ENCODE measurements at regions not wholly inside any gene's neighbourhood (a gene's known extent, or its start where the extent isn't known, plus 50 kb on each side); places are given as distances from the start of the nearest gene placed in this dataset.

DNA sequence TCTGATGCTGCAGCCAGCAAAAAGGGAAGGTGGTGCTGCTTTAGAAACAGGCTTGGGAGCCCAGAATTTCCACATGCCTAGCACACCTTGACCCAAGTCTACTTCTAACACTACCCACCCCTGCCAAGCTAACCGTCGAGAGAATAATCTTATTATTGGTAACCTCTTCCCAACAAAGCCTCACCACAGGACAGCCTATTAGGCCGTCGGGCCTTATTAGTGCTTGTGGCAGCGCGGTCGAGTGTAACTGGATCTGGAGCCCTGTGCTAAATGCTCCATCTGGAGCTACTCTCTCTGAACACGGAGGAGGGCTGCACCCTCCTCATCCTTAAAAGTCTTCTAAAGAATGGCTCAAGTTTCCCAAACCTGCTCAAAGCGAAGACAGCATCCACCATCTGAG lies 165.5 kb upstream of the NFIA start:
- CTCF ChIA-PET (ENCODE audit: unreplicated experiment) = interaction anchor here (1.1 kb wide), 1 partner anchor 88 kb away, joined by 3 read pairs; no protein-coding TSS in a partner anchor
- Histone ChIP-seq H3K4me1 (ENCODE audit: insufficient read depth, low read length, poor library complexity, severe bottlenecking) (no peaks in the 10 kb centered on the region), H3K9me2 (ENCODE audit: insufficient read depth, low read length) (no peaks in the 10 kb centered on the region), H4K20me1 (ENCODE audit: insufficient read depth, low read length) (no peaks in the 10 kb centered on the region), H2AFZ (ENCODE audit: low read length) (no peak overlapping the region), H3K36me3 (ENCODE audit: insufficient read depth, low read length) (no peaks in the 10 kb centered on the region), H3K9me3 (ENCODE audit: low read length) (no peaks in the 10 kb centered on the region), H3K4me3 (ENCODE audit: low read depth, low read length, poor library complexity, severe bottlenecking) (no peak overlapping the region), H3K79me2 (ENCODE audit: insufficient read depth, low read depth, low read length) (no peaks in the 10 kb centered on the region), H3K4me2 (ENCODE audit: low read length) (no peak overlapping the region), H3K27ac (ENCODE audit: low read depth, low read length, poor library complexity, severe bottlenecking) (no peak overlapping the region)
- POLR2A ChIA-PET = no interaction called here
- no TSS peak for BruUV-seq (replicated peaks)
- DNase-seq (ENCODE audit: low spot score) = no peak
- intact Hi-C loops (cut with micrococcal nuclease; ENCODE audit: unreplicated experiment) = no loop called here
- TF ChIP-seq, protein P1, sequence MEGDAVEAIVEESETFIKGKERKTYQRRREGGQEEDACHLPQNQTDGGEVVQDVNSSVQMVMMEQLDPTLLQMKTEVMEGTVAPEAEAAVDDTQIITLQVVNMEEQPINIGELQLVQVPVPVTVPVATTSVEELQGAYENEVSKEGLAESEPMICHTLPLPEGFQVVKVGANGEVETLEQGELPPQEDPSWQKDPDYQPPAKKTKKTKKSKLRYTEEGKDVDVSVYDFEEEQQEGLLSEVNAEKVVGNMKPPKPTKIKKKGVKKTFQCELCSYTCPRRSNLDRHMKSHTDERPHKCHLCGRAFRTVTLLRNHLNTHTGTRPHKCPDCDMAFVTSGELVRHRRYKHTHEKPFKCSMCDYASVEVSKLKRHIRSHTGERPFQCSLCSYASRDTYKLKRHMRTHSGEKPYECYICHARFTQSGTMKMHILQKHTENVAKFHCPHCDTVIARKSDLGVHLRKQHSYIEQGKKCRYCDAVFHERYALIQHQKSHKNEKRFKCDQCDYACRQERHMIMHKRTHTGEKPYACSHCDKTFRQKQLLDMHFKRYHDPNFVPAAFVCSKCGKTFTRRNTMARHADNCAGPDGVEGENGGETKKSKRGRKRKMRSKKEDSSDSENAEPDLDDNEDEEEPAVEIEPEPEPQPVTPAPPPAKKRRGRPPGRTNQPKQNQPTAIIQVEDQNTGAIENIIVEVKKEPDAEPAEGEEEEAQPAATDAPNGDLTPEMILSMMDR (conservative IDR thresholded peaks at IDR 0.05; ENCODE audit: low read length) = no peak
- TF ChIP-seq EZH2phosphoT487 (IDR thresholded peaks at IDR 0.05; ENCODE audit: borderline replicate concordance, low read depth, low read length) = no peak

DNA sequence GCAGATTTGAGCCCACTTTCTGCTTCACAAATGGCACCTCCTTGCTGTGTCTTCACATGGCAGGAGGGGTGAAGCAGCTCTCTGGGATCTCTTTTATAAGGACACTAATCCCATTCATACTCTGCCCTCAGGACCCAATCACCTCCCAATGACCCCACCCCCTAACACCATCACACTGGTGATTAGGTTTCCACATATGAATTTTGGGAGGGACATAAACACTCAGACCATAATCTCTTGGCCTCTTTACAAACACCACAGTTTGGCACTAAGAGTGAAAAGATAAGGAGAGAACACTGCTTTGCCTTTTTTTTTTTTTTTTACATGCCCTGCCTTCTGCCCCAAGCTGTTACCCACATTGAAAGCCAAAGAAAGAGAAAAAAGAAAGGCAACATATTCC lies 166.2 kb upstream of the NFIA start:
- no peak for DNase-seq (ENCODE audit: low spot score)
- TF ChIP-seq, protein P1 (conservative IDR thresholded peaks at IDR 0.05; ENCODE audit: low read length) = no peak
- no peak for TF ChIP-seq EZH2phosphoT487 (IDR thresholded peaks at IDR 0.05; ENCODE audit: borderline replicate concordance, low read depth, low read length)
- ChIA-PET CTCF (ENCODE audit: unreplicated experiment) (no interaction called here), POLR2A (interaction anchor here (0.6 to 0.7 kb wide), 2 partner anchors 654 to 1320 kb away, joined by 3 read pairs; no protein-coding TSS in a partner anchor)
- Histone ChIP-seq H3K9me3 (ENCODE audit: low read length) (no peaks in the 10 kb centered on the region), H3K4me1 (ENCODE audit: insufficient read depth, low read length, poor library complexity, severe bottlenecking) (no peaks in the 10 kb centered on the region), H3K79me2 (ENCODE audit: insufficient read depth, low read depth, low read length) (no peaks in the 10 kb centered on the region), H3K27ac (ENCODE audit: low read depth, low read length, poor library complexity, severe bottlenecking) (no peak overlapping the region), H3K9me2 (ENCODE audit: insufficient read depth, low read length) (no peaks in the 10 kb centered on the region), H2AFZ (ENCODE audit: low read length) (no peak overlapping the region), H4K20me1 (ENCODE audit: insufficient read depth, low read length) (no peaks in the 10 kb centered on the region), H3K4me2 (ENCODE audit: low read length) (no peak overlapping the region), H3K4me3 (ENCODE audit: low read depth, low read length, poor library complexity, severe bottlenecking) (no peak overlapping the region), H3K36me3 (ENCODE audit: insufficient read depth, low read length) (no peaks in the 10 kb centered on the region)
- intact Hi-C loops (cut with micrococcal nuclease; ENCODE audit: unreplicated experiment) = no loop called here
- no TSS peak for BruUV-seq (replicated peaks)

DNA sequence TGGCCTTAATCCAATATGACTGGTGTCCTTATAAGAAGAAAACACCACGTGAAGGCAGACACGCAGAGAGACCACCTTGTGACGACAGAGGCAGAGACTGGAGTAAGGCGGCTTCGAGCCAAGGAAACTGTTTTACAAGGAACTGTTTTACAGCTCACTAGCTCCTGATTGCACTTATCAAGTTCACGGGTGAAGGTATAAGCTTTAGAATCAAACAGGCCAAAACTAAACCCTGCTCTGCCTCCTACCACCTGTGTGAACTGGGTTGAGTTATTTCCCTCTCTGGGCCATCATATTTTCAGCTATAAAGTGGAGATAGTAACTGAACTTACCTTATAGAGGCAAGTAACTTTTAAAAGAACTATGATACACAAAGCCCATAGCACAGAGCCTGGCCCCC lies 166.9 kb upstream of the NFIA start:
- DNase-seq (ENCODE audit: low spot score) = no peak
- intact Hi-C loops (cut with micrococcal nuclease; ENCODE audit: unreplicated experiment) = no loop called here
- H3K4me3 ChIP-seq (ENCODE audit: low read depth, low read length, poor library complexity, severe bottlenecking) = no peak overlapping the region
- no peaks in the 10 kb centered on the region for H3K36me3 ChIP-seq (ENCODE audit: insufficient read depth, low read length)
- CTCF ChIA-PET (ENCODE audit: unreplicated experiment) = no interaction called here
- BruUV-seq (replicated peaks) = no TSS peak
- H2AFZ ChIP-seq (ENCODE audit: low read length) = no peak overlapping the region
- H3K27ac ChIP-seq (ENCODE audit: low read depth, low read length, poor library complexity, severe bottlenecking) = no peak overlapping the region
- no peaks in the 10 kb centered on the region for H4K20me1 ChIP-seq (ENCODE audit: insufficient read depth, low read length)
- H3K9me2 ChIP-seq (ENCODE audit: insufficient read depth, low read length) = no peaks in the 10 kb centered on the region
- TF ChIP-seq, protein P1 (conservative IDR thresholded peaks at IDR 0.05; ENCODE audit: low read length) = no peak
- TF ChIP-seq EZH2phosphoT487 (IDR thresholded peaks at IDR 0.05; ENCODE audit: borderline replicate concordance, low read depth, low read length) = no peak
- H3K79me2 ChIP-seq (ENCODE audit: insufficient read depth, low read depth, low read length) = no peaks in the 10 kb centered on the region
- H3K4me2 ChIP-seq (ENCODE audit: low read length) = no peak overlapping the region
- H3K4me1 ChIP-seq (ENCODE audit: insufficient read depth, low read length, poor library complexity, severe bottlenecking) = no peaks in the 10 kb centered on the region
- no peaks in the 10 kb centered on the region for H3K9me3 ChIP-seq (ENCODE audit: low read length)
- POLR2A ChIA-PET = interaction anchor here (0.6 kb wide), 1 partner anchor 655 kb away, joined by 3 read pairs; no protein-coding TSS in a partner anchor

All from OCI-LY7 (cell line).